Smooth muscle cell (in vitro differentiated cells): ENCODE measurements at regions not wholly inside any gene's neighbourhood (a gene's known extent, or its start where the extent isn't known, plus 50 kb on each side); places are given as distances from the start of the nearest gene placed in this dataset.

ENCODE experiments used
- DNase-seq: peaks from one replicate; lab custom pipeline; 2025; ENCODE audit not compliant: unreplicated experiment; lab: John Stamatoyannopoulos, UW
- H2AFZ ChIP-seq: fragments of 200-600 bp; sonication (generic); 2 replicates; pipeline ENCODE4 v1.6.0; 2016; ENCODE audit warnings: antibody characterized with exemption, low read depth, mild to moderate bottlenecking
- H3F3A ChIP-seq: fragments of 200-600 bp; sonication (generic); 2 replicates; pipeline ENCODE4 v1.6.0; 2017; ENCODE audit warnings: antibody characterized with exemption, low read depth
- H3K27ac ChIP-seq: fragments of 200-600 bp; sonication (generic); 2 replicates; pipeline ENCODE4 v1.5.1; 2016; ENCODE audit warnings: low read depth, mild to moderate bottlenecking
- H3K27me3 ChIP-seq: fragments of 200-600 bp; sonication (generic); 2 replicates; pipeline ENCODE4 v1.6.1; 2016; ENCODE audit warnings: low read depth, mild to moderate bottlenecking
- H3K36me3 ChIP-seq: fragments of 200-600 bp; sonication (generic); 2 replicates; pipeline ENCODE4 v1.5.1; 2016; ENCODE audit warnings: low read depth
- H3K4me1 ChIP-seq: fragments of 200-600 bp; sonication (generic); 2 replicates; pipeline ENCODE4 v1.5.1; 2016; ENCODE audit warnings: low read depth
- H3K4me2 ChIP-seq: fragments of 200-600 bp; sonication (generic); 2 replicates; pipeline ENCODE4 v1.6.0; 2016; ENCODE audit warnings: mild to moderate bottlenecking
- H3K4me3 ChIP-seq: fragments of 200-600 bp; sonication (generic); 2 replicates; pipeline ENCODE4 v1.5.1; 2016; ENCODE audit warnings: mild to moderate bottlenecking
- H3K79me2 ChIP-seq: fragments of 200-600 bp; sonication (generic); 2 replicates; pipeline ENCODE4 v1.6.0; 2016; ENCODE audit warnings: low read depth, mild to moderate bottlenecking
- H3K9ac ChIP-seq: fragments of 200-600 bp; sonication (generic); 2 replicates; pipeline ENCODE4 v1.6.0; 2016; ENCODE audit warnings: low read depth
- H3K9me3 ChIP-seq: fragments of 200-600 bp; sonication (generic); replicated peaks from 2 replicates; pipeline ENCODE4 v1.5.1; 2016; ENCODE audit warnings: low read depth
- H4K20me1 ChIP-seq: fragments of 200-600 bp; sonication (generic); 2 replicates; pipeline ENCODE4 v1.6.0; 2016; ENCODE audit warnings: low read depth
- CTCF ChIP-seq: fragments of 200-600 bp; sonication (generic); IDR thresholded peaks from 2 replicates; pipeline ENCODE4 v1.5.1; 2017; ENCODE audit warnings: borderline replicate concordance, mild to moderate bottlenecking, antibody characterized with exemption; ENCODE audit not compliant: insufficient read depth, poor library complexity, severe bottlenecking
- WGBS: methylation state at CpG from one replicate; pipeline ENCODE4 v1.1.7; 2016; ENCODE audit warnings: low lambda C conversion rate; 5-methylcytosine and 5-hydroxymethylcytosine counted together

GRCh38 chr20:6921717-6922386, 154.4 kb downstream of the BMP2 start:
- Histone ChIP-seq H3K4me3 (no peak overlapping the region), H2AFZ (no peak overlapping the region), H3F3A (no peaks in the 10 kb centered on the region), H3K36me3 (no peaks in the 10 kb centered on the region), H3K27ac (no peak overlapping the region), H3K79me2 (no peaks in the 10 kb centered on the region), H3K4me2 (no peak overlapping the region), H3K9me3 (no peaks in the 10 kb centered on the region), H3K27me3 (no peaks in the 10 kb centered on the region), H3K9ac (no peak overlapping the region), H3K4me1 (no peaks in the 10 kb centered on the region), H4K20me1 (no peaks in the 10 kb centered on the region)
- TF ChIP-seq CTCF, result no peak
- no peak for DNase-seq
- 78% methylated on average over 1 of the region's 1 CpG for WGBS

GRCh38 chr20:6924681-6925080, 157.2 kb downstream of the BMP2 start:
- TF ChIP-seq CTCF, result no peak
- DNase-seq, result no peak
- H3K9me3 ChIP-seq, result no peaks in the 10 kb centered on the region
- H2AFZ ChIP-seq, result peak overlapping the region; percentile 34
- no peak overlapping the region for H3K4me3 ChIP-seq
- no peaks in the 10 kb centered on the region for H3K4me1 ChIP-seq
- H4K20me1 ChIP-seq, result no peaks in the 10 kb centered on the region
- H3F3A ChIP-seq, result no peaks in the 10 kb centered on the region
- H3K79me2 ChIP-seq, result no peaks in the 10 kb centered on the region
- H3K27ac ChIP-seq, result no peak overlapping the region
- H3K36me3 ChIP-seq, result no peaks in the 10 kb centered on the region
- no peak overlapping the region for H3K4me2 ChIP-seq
- no peak overlapping the region for H3K9ac ChIP-seq
- H3K27me3 ChIP-seq, result no peaks in the 10 kb centered on the region

GRCh38 chr20:6925744-6926278, 158.3 kb downstream of the BMP2 start:
- no peak overlapping the region for H3K4me3 ChIP-seq
- H3K4me1 ChIP-seq, result no peaks in the 10 kb centered on the region
- no peak overlapping the region for H2AFZ ChIP-seq
- H3F3A ChIP-seq, result no peaks in the 10 kb centered on the region
- WGBS, result 66% methylated on average over 2 of the region's 2 CpGs
- H3K79me2 ChIP-seq, result no peaks in the 10 kb centered on the region
- H3K27ac ChIP-seq, result no peak overlapping the region
- no peaks in the 10 kb centered on the region for H3K36me3 ChIP-seq
- H3K9ac ChIP-seq, result no peak overlapping the region
- H4K20me1 ChIP-seq, result no peaks in the 10 kb centered on the region
- no peak for TF ChIP-seq CTCF
- H3K4me2 ChIP-seq, result no peak overlapping the region
- H3K9me3 ChIP-seq, result no peaks in the 10 kb centered on the region
- DNase-seq, result no peak
- H3K27me3 ChIP-seq, result no peaks in the 10 kb centered on the region

GRCh38 chr20:6940048-6940447, 172.6 kb downstream of the BMP2 start:
- no peaks in the 10 kb centered on the region for H3K27me3 ChIP-seq
- TF ChIP-seq CTCF, result peak; percentile 41
- no peaks in the 10 kb centered on the region for H3F3A ChIP-seq
- WGBS, result 46% methylated on average over 5 of the region's 5 CpGs
- no peaks in the 10 kb centered on the region for H3K4me1 ChIP-seq
- H3K27ac ChIP-seq, result no peak overlapping the region
- no peaks in the 10 kb centered on the region for H4K20me1 ChIP-seq
- H3K36me3 ChIP-seq, result no peaks in the 10 kb centered on the region
- no peak overlapping the region for H3K4me2 ChIP-seq
- H3K4me3 ChIP-seq, result no peak overlapping the region
- DNase-seq, result no peak
- H3K79me2 ChIP-seq, result no peaks in the 10 kb centered on the region
- H3K9me3 ChIP-seq, result no peaks in the 10 kb centered on the region
- no peak overlapping the region for H3K9ac ChIP-seq
- H2AFZ ChIP-seq, result no peak overlapping the region
